H9 (cell line): ENCODE measurements at regions not wholly inside any gene's neighbourhood (a gene's known extent, or its start where the extent isn't known, plus 50 kb on each side); places are given as distances from the start of the nearest gene placed in this dataset.

Experiments
- DNase-seq: peaks from one replicate; pipeline ENCODE4 v3.0.0-alpha.2; 2017
- H2AFZ ChIP-seq: one replicate; pipeline ENCODE4 v1.6.1; 2013; ENCODE audit warnings: mild to moderate bottlenecking, low read length, control low read depth, moderate library complexity
- H2AK5ac ChIP-seq: 2 replicates; pipeline ENCODE4 v1.6.1; 2013; ENCODE audit warnings: low read length, control low read depth, mixed read lengths; ENCODE audit not compliant: insufficient read length
- H2BK120ac ChIP-seq: one replicate; pipeline ENCODE4 v1.6.1; 2013; ENCODE audit warnings: low read depth, mild to moderate bottlenecking, low read length, control low read depth, inconsistent platforms; ENCODE audit not compliant: poor library complexity, severe bottlenecking
- H2BK12ac ChIP-seq: 2 replicates; pipeline ENCODE4 v1.6.1; 2013; ENCODE audit warnings: low read length, control low read depth, mixed read lengths, low read depth; ENCODE audit not compliant: insufficient read length
- H2BK15ac ChIP-seq: 2 replicates; pipeline ENCODE4 v1.6.1; 2013; ENCODE audit warnings: low read depth, low read length, control low read depth
- H2BK20ac ChIP-seq: one replicate; pipeline ENCODE4 v1.6.1; 2013; ENCODE audit warnings: low read depth, mild to moderate bottlenecking, low read length, control low read depth, inconsistent platforms; ENCODE audit not compliant: poor library complexity, severe bottlenecking
- H2BK5ac ChIP-seq: 2 replicates; pipeline ENCODE4 v1.6.1; 2013; ENCODE audit warnings: low read length, control low read depth, mixed read lengths; ENCODE audit not compliant: insufficient read length
- H3K14ac ChIP-seq: 2 replicates; pipeline ENCODE4 v1.6.1; 2013; ENCODE audit warnings: low read length, control low read depth; ENCODE audit not compliant: insufficient read depth
- H3K18ac ChIP-seq: 2 replicates; pipeline ENCODE4 v1.6.1; 2013; ENCODE audit warnings: low read depth, mild to moderate bottlenecking, mixed read lengths, low read length, control low read depth; ENCODE audit not compliant: insufficient read length
- H3K23ac ChIP-seq: 2 replicates; pipeline ENCODE4 v1.6.1; 2013; ENCODE audit warnings: low read length, control low read depth, mixed read lengths, low read depth; ENCODE audit not compliant: insufficient read length
- H3K23me2 ChIP-seq: 2 replicates; pipeline ENCODE4 v1.6.1; 2013; ENCODE audit warnings: low read depth, mild to moderate bottlenecking, mixed read lengths, low read length, control low read depth; ENCODE audit not compliant: insufficient read length, poor library complexity, severe bottlenecking
- H3K27ac ChIP-seq: 2 replicates; pipeline ENCODE4 v1.5.1; 2013; ENCODE audit warnings: low read length, control low read depth, mixed read lengths, low read depth; ENCODE audit not compliant: insufficient read length
- H3K27me3 ChIP-seq: 2 replicates; pipeline ENCODE4 v1.6.1; 2013; ENCODE audit warnings: low read length, control low read depth, inconsistent platforms; ENCODE audit not compliant: insufficient read depth
- H3K4ac ChIP-seq: 2 replicates; pipeline ENCODE4 v1.6.1; 2013; ENCODE audit warnings: low read depth, mild to moderate bottlenecking, control low read depth, inconsistent platforms, low read length, moderate library complexity
- H3K4me1 ChIP-seq: 2 replicates; pipeline ENCODE4 v1.6.1; 2013; ENCODE audit warnings: low read length, control low read depth, inconsistent platforms; ENCODE audit not compliant: insufficient read depth
- H3K4me2 ChIP-seq: 2 replicates; pipeline ENCODE4 v1.6.1; 2013; ENCODE audit warnings: low read length, control low read depth, mixed read lengths; ENCODE audit not compliant: insufficient read length, insufficient read depth
- H3K56ac ChIP-seq: 2 replicates; pipeline ENCODE4 v1.6.1; 2013; ENCODE audit warnings: low read depth, mild to moderate bottlenecking, mixed read lengths, low read length, control low read depth; ENCODE audit not compliant: insufficient read length
- H3K79me1 ChIP-seq: 2 replicates; pipeline ENCODE4 v1.6.1; 2013; ENCODE audit warnings: low read depth, mild to moderate bottlenecking, moderate library complexity, low read length, control low read depth, inconsistent platforms; ENCODE audit not compliant: insufficient read depth, poor library complexity, severe bottlenecking
- H3K79me2 ChIP-seq: 2 replicates; pipeline ENCODE4 v1.6.1; 2013; ENCODE audit warnings: low read length, control low read depth, inconsistent platforms; ENCODE audit not compliant: insufficient read depth
- H3K9ac ChIP-seq: 2 replicates; pipeline ENCODE4 v1.6.1; 2013; ENCODE audit warnings: low read length, control low read depth, mixed read lengths; ENCODE audit not compliant: insufficient read length; ENCODE audit errors: extremely low read depth
- H3K9me3 ChIP-seq: one replicate; pipeline ENCODE4 v1.6.1; 2013; ENCODE audit warnings: low read depth, low read length, inconsistent platforms; ENCODE audit not compliant: control insufficient read depth
- H3T11ph ChIP-seq: one replicate; pipeline ENCODE4 v1.6.1; 2013; ENCODE audit warnings: mild to moderate bottlenecking, low read length, control low read depth, inconsistent platforms
- H4K20me1 ChIP-seq: one replicate; pipeline ENCODE4 v1.6.1; 2013; ENCODE audit not compliant: control insufficient read depth, insufficient read length, insufficient read depth
- H4K5ac ChIP-seq: 2 replicates; pipeline ENCODE4 v1.6.1; 2013; ENCODE audit warnings: low read depth, mild to moderate bottlenecking, mixed read lengths, low read length, control low read depth; ENCODE audit not compliant: insufficient read length
- H4K8ac ChIP-seq: replicated peaks from 2 replicates; pipeline ENCODE4 v1.6.1; 2013; ENCODE audit warnings: low read length, control low read depth, mixed read lengths, low read depth; ENCODE audit not compliant: insufficient read length
- H4K91ac ChIP-seq: 2 replicates; pipeline ENCODE4 v1.6.1; 2013; ENCODE audit warnings: low read depth, mild to moderate bottlenecking, moderate library complexity, mixed read lengths, low read length, control low read depth; ENCODE audit not compliant: insufficient read length
- H3K27ac Mint-ChIP-seq, 3 experiments: 2 replicates in 2 of 3; 3 replicates in 1 of 3; pipeline ENCODE4 v1.8.0; 2020 to 2021; ENCODE audit warnings: mixed read lengths in 3 of 3, mild to moderate bottlenecking in 1 of 3, moderate library complexity in 1 of 3
- H3K27me3 Mint-ChIP-seq: 2 replicates; pipeline ENCODE4 v1.8.0; 2021; ENCODE audit warnings: low read depth, mild to moderate bottlenecking, moderate library complexity, mixed read lengths
- H3K36me3 Mint-ChIP-seq, 3 experiments: 2 replicates in 2 of 3; 3 replicates in 1 of 3; pipeline ENCODE4 v1.8.0; 2020 to 2021; ENCODE audit warnings: low read depth in 3 of 3, mixed read lengths in 3 of 3; ENCODE audit not compliant: insufficient read depth in 1 of 3
- H3K4me1 Mint-ChIP-seq, 2 experiments: 2 replicates each; pipeline ENCODE4 v1.8.0; 2020; ENCODE audit warnings: mixed read lengths in 2 of 2
- H3K4me3 Mint-ChIP-seq, 2 experiments: 2 replicates in 1 of 2; 3 replicates in 1 of 2; pipeline ENCODE4 v1.8.0; 2020 to 2021; ENCODE audit warnings: mild to moderate bottlenecking in 2 of 2, mixed read lengths in 2 of 2, moderate library complexity in 1 of 2
- H3K9me3 Mint-ChIP-seq, 2 experiments: 2 replicates in 1 of 2; 3 replicates in 1 of 2; pipeline ENCODE4 v1.8.0; 2020; ENCODE audit warnings: mild to moderate bottlenecking in 2 of 2, mixed read lengths in 2 of 2, moderate library complexity in 1 of 2
- CTCF ChIP-seq: fragments of 200-600 bp; sonication (generic); conservative IDR thresholded peaks from 3 replicates; pipeline ENCODE4 v1.8.0; 2021; ENCODE audit warnings: antibody characterized with exemption, mild to moderate bottlenecking
- WGBS: extraction: QIAGEN DNeasy Blood & Tissue Kit; methylation state at CpG from one replicate; pipeline ENCODE4 v1.1.7; 2013; ENCODE audit warnings: missing lambda C conversion rate, low lambda C conversion rate, mixed read lengths; ENCODE audit not compliant: insufficient read length; ENCODE audit errors: extremely low coverage; 5-methylcytosine and 5-hydroxymethylcytosine counted together

DNA sequence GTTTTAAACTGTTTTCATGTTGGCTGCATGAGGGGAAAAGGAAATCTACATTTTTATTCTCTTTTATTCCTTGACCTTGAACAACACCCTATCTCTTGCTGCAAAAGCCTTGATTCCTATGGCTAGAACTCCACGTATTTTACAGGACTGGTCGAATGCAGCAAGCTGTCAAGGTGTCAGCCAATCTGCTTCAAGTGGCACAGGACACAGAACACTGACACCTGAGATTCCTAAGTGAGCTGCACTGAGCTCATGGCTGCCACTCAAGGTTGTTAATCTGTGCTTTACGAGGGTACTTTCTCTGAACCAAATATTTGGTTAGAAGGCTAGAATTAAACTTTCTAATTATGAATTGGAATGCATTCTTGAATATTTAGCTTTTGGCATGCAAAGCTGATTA is 349.7 kb upstream of the COBL start:
- H3K79me2 ChIP-seq = no peaks in the 10 kb centered on the region
- no peak overlapping the region for H3K9ac ChIP-seq
- H3K27ac ChIP-seq = no peak overlapping the region
- H3K56ac ChIP-seq = no peak overlapping the region
- Mint-ChIP-seq H3K36me3 (no peaks in the 10 kb centered on the region), H3K4me3 (no peak overlapping the region), H3K4me1 (peaks cover 7 to 20% of the 10 kb centered on the region in 2 experiments; a peak in 3 of 4 replicates), H3K27ac (no peak overlapping the region), H3K9me3 (no peaks in the 10 kb centered on the region), H3K27me3 (no peaks in the 10 kb centered on the region; the same call in 1 of the 2 replicates)
- H3K27me3 ChIP-seq = no peaks in the 10 kb centered on the region
- H3K14ac ChIP-seq = no peak overlapping the region
- no CpG with 5 or more reads among the region's 3 CpGs for WGBS
- H2BK12ac ChIP-seq = no peak overlapping the region
- H4K5ac ChIP-seq = no peak overlapping the region
- H3K18ac ChIP-seq = no peak overlapping the region
- H4K91ac ChIP-seq = no peak overlapping the region
- H2AK5ac ChIP-seq = no peak overlapping the region
- no peaks in the 10 kb centered on the region for H3K79me1 ChIP-seq
- no peak overlapping the region for H2BK15ac ChIP-seq
- H2BK120ac ChIP-seq = no peak overlapping the region
- no peak for TF ChIP-seq CTCF
- no peaks in the 10 kb centered on the region; the same call in none of the 2 replicates for H3K4me1 ChIP-seq
- no peak for DNase-seq
- no peak overlapping the region for H3K23ac ChIP-seq
- no peaks in the 10 kb centered on the region for H4K20me1 ChIP-seq
- H4K8ac ChIP-seq = no peak overlapping the region
- H2BK20ac ChIP-seq = no peak overlapping the region
- no peaks in the 10 kb centered on the region for H3K23me2 ChIP-seq
- no peak overlapping the region for H2AFZ ChIP-seq
- H3K9me3 ChIP-seq = no peaks in the 10 kb centered on the region
- H3K4me2 ChIP-seq = no peak overlapping the region
- H3T11ph ChIP-seq = no peak overlapping the region
- H2BK5ac ChIP-seq = no peak overlapping the region
- no peak overlapping the region for H3K4ac ChIP-seq
